GM12878 (cell line): ENCODE measurements at regions not wholly inside any gene's neighbourhood (a gene's known extent, or its start where the extent isn't known, plus 50 kb on each side); places are given as distances from the start of the nearest gene placed in this dataset.
A peak's percentile ranks its signal among the peaks of the same experiment; 100 is the strongest.

Experiments
- ATAC-seq: fragments of 200-7000 bp; cut with Tn5 transposase; 3 replicates; pipeline ENCODE4 v1.9.1; 2020; ENCODE audit warnings: mild to moderate bottlenecking, moderate library complexity
- BruUV-seq: library from RNA; stranded (reverse); fragments of 400-500 nt; replicated peaks from 2 replicates; lab custom pipeline; 2021; lab: Mats Ljungman, UMichigan
- CTCF ChIA-PET: fragments of 300-600 bp; sonication (Branson Sonifier 250); formaldehyde crosslinking; extraction: SDS; loops from one replicate; lab custom pipeline; 2021; ENCODE audit warnings: inconsistent platforms; lab: Yijun Ruan, JAX
- POLR2A ChIA-PET: fragments of 350-600 bp; formaldehyde crosslinking; extraction: SDS; loops from one replicate; lab custom pipeline; 2021; ENCODE audit warnings: inconsistent platforms; lab: Charles Lee
- RAD21 ChIA-PET: fragments of 300-600 bp; sonication (Branson Sonifier 250); formaldehyde crosslinking; loops from one replicate; lab custom pipeline; 2023; ENCODE audit warnings: antibody characterized with exemption; ENCODE audit not compliant: unreplicated experiment; lab: Charles Lee
- SMC1A ChIA-PET: fragments of 300-600 bp; sonication (Branson Sonifier 250); formaldehyde crosslinking; loops from one replicate; lab custom pipeline; 2023; ENCODE audit not compliant: unreplicated experiment, uncharacterized antibody; lab: Charles Lee
- DNase-seq: peaks from one replicate; pipeline ENCODE4 v3.0.0-alpha.2; 2011; ENCODE audit warnings: low read depth, low spot score
- FAIRE-seq: peaks from 3 replicates; lab custom pipeline; 2011; peaks lifted over from hg19 to GRCh38; lab: Jason Lieb, UNC
- H2AFZ ChIP-seq: 2 replicates; pipeline ENCODE4 v1.6.0; 2011; ENCODE audit warnings: low read depth, low read length, control low read depth; ENCODE audit not compliant: control insufficient read depth
- H3K27ac ChIP-seq: 2 replicates; pipeline ENCODE4 v1.5.1; 2011; ENCODE audit warnings: control low read depth; ENCODE audit not compliant: control insufficient read depth, insufficient read depth
- H3K27me3 ChIP-seq, 2 experiments: replicated peaks in 1 of 2; 2 replicates each; pipeline versions ENCODE4 v1.6.0 to v1.6.1; 2011; ENCODE audit warnings: low read length in 1 of 2; ENCODE audit not compliant: control insufficient read depth in 2 of 2, insufficient read depth in 2 of 2
- H3K36me3 ChIP-seq, 2 experiments: 2 replicates each; pipeline ENCODE4 v1.5.1; 2011; ENCODE audit warnings: low read length in 1 of 2; ENCODE audit not compliant: control insufficient read depth in 2 of 2, insufficient read depth in 2 of 2
- H3K4me1 ChIP-seq: 2 replicates; pipeline ENCODE4 v1.6.1; 2011; ENCODE audit warnings: mild to moderate bottlenecking, low read length, moderate library complexity, mixed read lengths; ENCODE audit not compliant: control insufficient read depth, insufficient read depth
- H3K4me2 ChIP-seq: 2 replicates; pipeline ENCODE4 v1.6.0; 2011; ENCODE audit warnings: control low read depth; ENCODE audit not compliant: control insufficient read depth, insufficient read depth
- H3K4me3 ChIP-seq: fragments of 200-600 bp; sonication (generic); 2 replicates; pipeline ENCODE4 v1.5.1; 2016
- H3K79me2 ChIP-seq: 2 replicates; pipeline ENCODE4 v1.6.0; 2011; ENCODE audit warnings: low read length; ENCODE audit not compliant: control insufficient read depth, insufficient read depth
- H3K9ac ChIP-seq: 2 replicates; pipeline ENCODE4 v1.8.0; 2011; ENCODE audit warnings: low read length, control low read depth, mixed read lengths; ENCODE audit not compliant: control insufficient read depth, insufficient read depth
- H3K9me3 ChIP-seq: replicated peaks from 3 replicates; pipeline ENCODE4 v1.5.1; 2011; ENCODE audit warnings: mild to moderate bottlenecking, low read length; ENCODE audit not compliant: control insufficient read depth, insufficient read depth
- H4K20me1 ChIP-seq: 2 replicates; pipeline ENCODE4 v1.6.0; 2011; ENCODE audit not compliant: control insufficient read depth, insufficient read depth
- ATF2 ChIP-seq: IDR thresholded peaks from 2 replicates; pipeline ENCODE4 v1.6.1; 2012; ENCODE audit warnings: low read length, inconsistent platforms
- ATF7 ChIP-seq: fragments of 450-650 bp; IDR thresholded peaks from 2 replicates; pipeline ENCODE4 v1.6.1; 2016; ENCODE audit warnings: low read depth, mild to moderate bottlenecking
- BHLHE40 ChIP-seq, 2 experiments: fragments of 450-650 bp in 1 of 2; IDR thresholded peaks; 2 replicates each; pipeline ENCODE4 v1.6.1; 2011 to 2017; ENCODE audit warnings: low read depth in 2 of 2, borderline replicate concordance in 1 of 2, improper control_type of control experiment in 1 of 2, low read length in 1 of 2, mild to moderate bottlenecking in 1 of 2
- CEBPB ChIP-seq, 2 experiments: fragments of 150-350 bp in 1 of 2; IDR thresholded peaks; 2 replicates each; pipeline ENCODE4 v1.6.1; 2012 to 2014; ENCODE audit warnings: low read depth in 2 of 2, low read length in 2 of 2, borderline replicate concordance in 1 of 2, inconsistent platforms in 1 of 2
- CREB1 ChIP-seq: IDR thresholded peaks from 2 replicates; pipeline ENCODE4 v1.6.1; 2012; ENCODE audit warnings: low read depth, mild to moderate bottlenecking, inconsistent platforms
- DPF2 ChIP-seq: fragments of 450-650 bp; IDR thresholded peaks from 2 replicates; pipeline ENCODE4 v1.6.1; 2017; ENCODE audit warnings: mild to moderate bottlenecking
- EED ChIP-seq: sonication (generic); IDR thresholded peaks from 2 replicates; pipeline ENCODE4 v1.6.1; 2016; ENCODE audit warnings: antibody characterized with exemption, low read depth
- EP300 ChIP-seq, 2 experiments: fragments of 150-350 bp in 1 of 2; IDR thresholded peaks; 2 replicates each; pipeline ENCODE4 v1.6.1; 2011 to 2012; ENCODE audit warnings: low read depth in 2 of 2, low read length in 2 of 2, borderline replicate concordance in 1 of 2, improper control_type of control experiment in 1 of 2, inconsistent platforms in 1 of 2; ENCODE audit not compliant: control insufficient read depth in 1 of 2
- ETV6 ChIP-seq, 2 experiments: fragments of 450-650 bp in 1 of 2; IDR thresholded peaks in 1 of 2; conservative IDR thresholded peaks in 1 of 2; 2 replicates each; pipeline ENCODE4 v1.6.1; 2014; ENCODE audit warnings: antibody characterized with exemption in 1 of 2, borderline replicate concordance in 1 of 2, low read depth in 1 of 2, mild to moderate bottlenecking in 1 of 2, moderate library complexity in 1 of 2
- FOXK2 ChIP-seq: fragments of 450-650 bp; IDR thresholded peaks from 2 replicates; pipeline ENCODE4 v1.6.1; 2017; ENCODE audit warnings: mild to moderate bottlenecking, moderate library complexity
- IKZF2 ChIP-seq, 2 experiments: fragments of 450-650 bp; IDR thresholded peaks; 2 replicates each; pipeline ENCODE4 v1.6.1; 2017; ENCODE audit warnings: mild to moderate bottlenecking in 2 of 2, moderate library complexity in 2 of 2
- MAX ChIP-seq: IDR thresholded peaks from 2 replicates; pipeline ENCODE4 v1.6.1; 2012; ENCODE audit warnings: low read depth, low read length, improper control_type of control experiment
- MLLT1 ChIP-seq: fragments of 450-650 bp; IDR thresholded peaks from 2 replicates; pipeline ENCODE4 v1.6.1; 2016; ENCODE audit warnings: mild to moderate bottlenecking
- NFIC ChIP-seq: IDR thresholded peaks from 2 replicates; pipeline ENCODE4 v1.6.1; 2012; ENCODE audit warnings: low read depth, mild to moderate bottlenecking, inconsistent platforms, low read length, moderate library complexity
- PAX8 ChIP-seq: fragments of 450-650 bp; IDR thresholded peaks from 2 replicates; pipeline ENCODE4 v1.6.1; 2017; ENCODE audit warnings: mild to moderate bottlenecking, moderate library complexity
- PKNOX1 ChIP-seq: fragments of 450-650 bp; IDR thresholded peaks from 2 replicates; pipeline ENCODE4 v1.6.1; 2016; ENCODE audit warnings: mild to moderate bottlenecking
- POLR2AphosphoS2 ChIP-seq: IDR thresholded peaks from 2 replicates; pipeline ENCODE4 v1.6.1; 2011; ENCODE audit warnings: low read depth, mild to moderate bottlenecking, low read length, improper control_type of control experiment, moderate library complexity
- YY1 ChIP-seq: IDR thresholded peaks from 2 replicates; pipeline ENCODE4 v1.6.1; 2011; ENCODE audit warnings: low read depth, mild to moderate bottlenecking, low read length
- ZNF384 ChIP-seq: IDR thresholded peaks from 2 replicates; pipeline ENCODE4 v1.6.1; 2012; ENCODE audit warnings: low read depth, mild to moderate bottlenecking, low read length, improper control_type of control experiment, borderline replicate concordance
- WGBS: methylation state at CpG from one replicate; pipeline ENCODE4 v1.1.6; 2016; ENCODE audit warnings: low lambda C conversion rate; ENCODE audit not compliant: insufficient replicate concordance, insufficient coverage; ENCODE audit errors: missing lambda C conversion rate; 5-methylcytosine and 5-hydroxymethylcytosine counted together
- in situ Hi-C: fragments of 300-500 bp; cut with MboI; formaldehyde crosslinking; loops from 9 replicates; pipeline ENCODE4 v1.14.3; 2018; ENCODE audit warnings: mixed read lengths
- intact Hi-C: fragments of 100-400 bp; cut with micrococcal nuclease; formaldehyde crosslinking; loops from one replicate; pipeline ENCODE4 v1.14.2; 2022; ENCODE audit not compliant: unreplicated experiment

- Histone ChIP-seq H2AFZ (no peak overlapping the region), H3K4me2 (no peak overlapping the region), H3K4me1 (no peaks in the 10 kb centered on the region), H3K27ac (no peak overlapping the region), H3K4me3 (no peak overlapping the region), H3K36me3 (no peaks in the 10 kb centered on the region), H3K27me3 (no peaks in the 10 kb centered on the region), H3K9me3 (no peaks in the 10 kb centered on the region), H3K79me2 (no peaks in the 10 kb centered on the region), H4K20me1 (no peaks in the 10 kb centered on the region), H3K9ac (no peak overlapping the region)
- no TSS peak for BruUV-seq
- intact Hi-C loops (no loop called here), in situ Hi-C loops (no loop called here)
- DNase-seq (peak; percentile 20), FAIRE-seq (no peak), ATAC-seq (peak; percentile 85)
- POLR2A ChIA-PET, result no interaction called here
- WGBS, result 55% methylated on average over 1 of the region's 1 CpG
- CTCF ChIA-PET, result interaction anchor here (0.9 kb wide), 1 partner anchor 8 kb away, joined by 3 read pairs; no protein-coding TSS in a partner anchor
- SMC1A ChIA-PET, result interaction anchor here (0.9 to 1.5 kb wide), 6 partner anchors 13 to 156 kb away, joined by 3 to 6 read pairs (median 3); partner anchors contain the start of gene IVNS1ABP
- RAD21 ChIA-PET, result interaction anchor here (1.5 to 2.5 kb wide), 2 partner anchors 45 to 122 kb away, joined by 3 to 10 read pairs; partner anchors contain the start of gene IVNS1ABP
- TF ChIP-seq CEBPB (IDR thresholded peaks at IDR 0.05; ENCODE audit: borderline replicate concordance in 1 of 2, low read depth in 2 of 2, low read length in 2 of 2) (no peak), MAX (no peak), POLR2AphosphoS2 (no peak), EP300 (IDR thresholded peaks at IDR 0.05; ENCODE audit: borderline replicate concordance in 1 of 2, control insufficient read depth in 1 of 2, low read depth in 2 of 2, low read length in 2 of 2) (peak; percentile 15 to 34; a peak in 1 of 4 replicates), BHLHE40 (IDR thresholded peaks at IDR 0.05; ENCODE audit: borderline replicate concordance in 1 of 2, low read depth in 2 of 2, low read length in 1 of 2) (peak in 1 of 2 experiments; percentile 9; a peak in 1 of 4 replicates), FOXK2 (no peak), NFIC (peak; percentile 44; the same call in 1 of the 2 replicates), PKNOX1 (peak; percentile 59; the same call in 1 of the 2 replicates), ATF7 (peak; percentile 96), DPF2 (0 out of 2 replicates have a peak, but pooled peaks have one; percentile 40), ZNF384 (peak; percentile 40; the same call in 1 of the 2 replicates), YY1 (no peak), ETV6 (conservative IDR thresholded peaks at IDR 0.05 in 1 of 2, IDR thresholded peaks at IDR 0.05 in 1 of 2; ENCODE audit: borderline replicate concordance in 1 of 2, low read depth in 1 of 2) (peak in 1 of 2 experiments; percentile 39; a peak in 1 of 4 replicates), ATF2 (peak; percentile 64; the same call in 1 of the 2 replicates), PAX8 (no peak), EED (no peak), IKZF2 (IDR thresholded peaks at IDR 0.05) (no peak), MLLT1 (no peak), CREB1 (peak; percentile 59; the same call in 1 of the 2 replicates)
Observed at GRCh38 chr1:185439727-185440415, 122.8 kb upstream of the IVNS1ABP start.
